Neuronal stem cell (in vitro differentiated cells): ENCODE measurements at regions not wholly inside any gene's neighbourhood (a gene's known extent, or its start where the extent isn't known, plus 50 kb on each side); places are given as distances from the start of the nearest gene placed in this dataset.

Experiments used
- DNase-seq: peaks from one replicate; pipeline ENCODE4 v3.0.0-alpha.2; 2013; ENCODE audit warnings: low spot score
- H2AFZ ChIP-seq: one replicate; pipeline ENCODE4 v1.6.1; 2013; ENCODE audit warnings: mild to moderate bottlenecking, low read length, inconsistent platforms
- H2AK5ac ChIP-seq: 2 replicates; pipeline ENCODE4 v1.6.1; 2013; ENCODE audit warnings: low read depth, mild to moderate bottlenecking, inconsistent platforms, low read length, moderate library complexity, mixed read lengths
- H2BK120ac ChIP-seq: 2 replicates; pipeline ENCODE4 v1.6.1; 2013; ENCODE audit warnings: low read depth, mild to moderate bottlenecking, inconsistent platforms, low read length, moderate library complexity, mixed read lengths
- H2BK12ac ChIP-seq: one replicate; pipeline ENCODE4 v1.6.1; 2013; ENCODE audit warnings: low read length, inconsistent platforms
- H2BK15ac ChIP-seq: 2 replicates; pipeline ENCODE4 v1.6.1; 2013; ENCODE audit warnings: mild to moderate bottlenecking, low read length, inconsistent platforms, mixed read lengths
- H2BK5ac ChIP-seq: one replicate; pipeline ENCODE4 v1.6.1; 2013; ENCODE audit warnings: inconsistent platforms, mild to moderate bottlenecking, low read length, moderate library complexity
- H3K14ac ChIP-seq: one replicate; pipeline ENCODE4 v1.6.1; 2013; ENCODE audit warnings: low read length, inconsistent platforms
- H3K18ac ChIP-seq: 2 replicates; pipeline ENCODE4 v1.6.1; 2013; ENCODE audit warnings: low read length, inconsistent platforms
- H3K23ac ChIP-seq: 2 replicates; pipeline ENCODE4 v1.6.1; 2013; ENCODE audit warnings: low read depth, mild to moderate bottlenecking, mixed read lengths, low read length, inconsistent platforms; ENCODE audit not compliant: poor library complexity
- H3K27ac ChIP-seq: replicated peaks from 3 replicates; pipeline ENCODE4 v1.5.1; 2013; ENCODE audit warnings: low read length, inconsistent platforms
- H3K27me3 ChIP-seq, 3 experiments: 2 replicates each; pipeline ENCODE4 v1.6.1; 2013; ENCODE audit warnings: low read length in 3 of 3, mild to moderate bottlenecking in 2 of 3, inconsistent platforms in 1 of 3, low read depth in 1 of 3, mixed read lengths in 1 of 3, moderate library complexity in 1 of 3; ENCODE audit not compliant: control insufficient read depth in 3 of 3, insufficient read depth in 3 of 3
- H3K36me3 ChIP-seq, 2 donors: replicated peaks in 1 of 2; 2 replicates each; pipeline ENCODE4 v1.6.1; 2013; ENCODE audit warnings: low read length in 2 of 2; ENCODE audit not compliant: control insufficient read depth in 2 of 2, insufficient read depth in 2 of 2
- H3K4ac ChIP-seq: 2 replicates; pipeline ENCODE4 v1.6.1; 2013; ENCODE audit warnings: inconsistent platforms, mild to moderate bottlenecking, low read length, moderate library complexity
- H3K4me1 ChIP-seq, 2 donors: 1 replicate in 1 of 2; 2 replicates in 1 of 2; pipeline ENCODE4 v1.6.1; 2013; ENCODE audit warnings: low read length in 2 of 2, low read depth in 1 of 2; ENCODE audit not compliant: control insufficient read depth in 2 of 2, insufficient read depth in 1 of 2
- H3K4me2 ChIP-seq: one replicate; pipeline ENCODE4 v1.6.1; 2013; ENCODE audit warnings: mild to moderate bottlenecking, low read length, inconsistent platforms; ENCODE audit not compliant: insufficient read depth, poor library complexity, severe bottlenecking
- H3K4me3 ChIP-seq, 2 donors: 2 replicates each; pipeline ENCODE4 v1.5.1; 2013; ENCODE audit warnings: low read length in 2 of 2, mild to moderate bottlenecking in 2 of 2, inconsistent platforms in 1 of 2, moderate library complexity in 1 of 2
- H3K79me1 ChIP-seq: one replicate; pipeline ENCODE4 v1.6.1; 2013; ENCODE audit warnings: low read depth, mild to moderate bottlenecking, inconsistent platforms, low read length, moderate library complexity
- H3K9ac ChIP-seq: one replicate; pipeline ENCODE4 v1.6.1; 2013; ENCODE audit warnings: mild to moderate bottlenecking, low read depth, low read length, inconsistent platforms; ENCODE audit not compliant: poor library complexity
- H3K9me3 ChIP-seq, 2 donors: replicated peaks in 1 of 2; 2 replicates each; pipeline versions ENCODE3 to v1.6.1; 2013; ENCODE audit warnings: low read length in 2 of 2, mild to moderate bottlenecking in 2 of 2, inconsistent platforms in 1 of 2, low read depth in 1 of 2, mixed read lengths in 1 of 2, moderate library complexity in 1 of 2; ENCODE audit not compliant: control insufficient read depth in 2 of 2, insufficient read depth in 1 of 2
- H4K8ac ChIP-seq: one replicate; pipeline ENCODE4 v1.6.1; 2013; ENCODE audit warnings: low read depth, mild to moderate bottlenecking, inconsistent platforms, low read length, moderate library complexity
- H4K91ac ChIP-seq: one replicate; pipeline ENCODE4 v1.6.1; 2013; ENCODE audit warnings: low read length, low read depth, mild to moderate bottlenecking, inconsistent platforms; ENCODE audit not compliant: poor library complexity
- WGBS, 2 donors: extraction: QIAGEN DNeasy Blood & Tissue Kit; methylation state at CpG; one replicate each; pipeline ENCODE4 v1.1.7; 2013; ENCODE audit warnings: missing lambda C conversion rate in 2 of 2, mixed read lengths in 1 of 2; ENCODE audit not compliant: insufficient read length in 2 of 2, insufficient replicate concordance in 1 of 2; ENCODE audit errors: extremely low coverage in 2 of 2; 5-methylcytosine and 5-hydroxymethylcytosine counted together

DNA sequence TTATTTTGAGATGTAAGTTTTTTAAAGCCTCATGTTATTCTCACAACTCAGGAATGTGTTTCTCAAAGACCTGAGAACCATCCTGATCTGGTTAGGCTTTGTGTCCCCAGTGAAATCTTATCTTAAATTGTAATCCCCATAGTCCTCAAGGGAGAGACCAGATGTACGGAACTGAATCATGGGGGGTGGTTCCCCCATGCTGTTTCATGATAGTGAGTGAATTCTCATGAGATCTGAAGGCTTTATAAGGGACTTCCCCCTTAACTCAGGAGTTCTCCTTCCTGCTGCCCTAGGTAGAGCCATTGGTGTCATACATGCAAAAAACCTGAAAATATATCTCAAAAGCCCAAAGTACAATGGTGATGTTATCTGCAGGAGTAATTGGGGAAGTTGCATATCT lies 836.7 kb downstream of the CBLN2 start:
- no peak overlapping the region for H3K23ac ChIP-seq
- no peak overlapping the region for H3K27ac ChIP-seq
- no peak overlapping the region for H2BK120ac ChIP-seq
- H3K14ac ChIP-seq: no peak overlapping the region
- H2BK5ac ChIP-seq: no peak overlapping the region
- H2AK5ac ChIP-seq: no peak overlapping the region
- H3K9me3 ChIP-seq: no peaks in the 10 kb centered on the region
- no peak overlapping the region for H3K18ac ChIP-seq
- H3K4me3 ChIP-seq: no peak overlapping the region
- no peak overlapping the region for H4K8ac ChIP-seq
- no peaks in the 10 kb centered on the region for H3K4me1 ChIP-seq
- no CpG with 5 or more reads among the region's 1 CpG for WGBS, 2 donors
- no peak for DNase-seq
- no peak overlapping the region for H4K91ac ChIP-seq
- no peaks in the 10 kb centered on the region for H3K27me3 ChIP-seq
- H3K4ac ChIP-seq: no peak overlapping the region
- H3K79me1 ChIP-seq: no peaks in the 10 kb centered on the region
- H3K4me2 ChIP-seq: no peak overlapping the region
- no peak overlapping the region for H3K9ac ChIP-seq
- no peaks in the 10 kb centered on the region for H3K36me3 ChIP-seq
- H2BK12ac ChIP-seq: no peak overlapping the region
- no peak overlapping the region for H2BK15ac ChIP-seq
- no peak overlapping the region for H2AFZ ChIP-seq

GRCh38 chr18:71689416-71690160 lies 854.6 kb downstream of the CBLN2 start:
- H2BK5ac ChIP-seq: no peak overlapping the region

DNA sequence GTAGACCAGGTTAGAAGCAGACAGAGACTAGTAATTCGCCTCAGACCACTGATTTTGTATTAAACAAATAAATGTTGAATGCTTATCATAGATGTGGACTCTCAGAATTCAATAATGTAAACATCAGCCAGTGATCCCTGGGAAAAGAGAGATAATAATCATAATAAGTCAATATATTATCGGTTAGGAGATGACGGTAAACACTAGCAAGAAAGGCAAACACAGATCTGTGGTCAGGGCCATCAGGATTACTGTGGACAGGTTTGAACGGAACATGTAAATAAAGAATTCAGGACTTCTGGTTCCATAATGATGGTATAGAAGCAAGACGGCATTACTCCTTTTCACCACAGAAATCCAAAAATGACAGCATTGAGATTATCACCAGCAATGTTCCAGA lies 861.6 kb downstream of the CBLN2 start:
- no peak overlapping the region for H3K9ac ChIP-seq
- no peak overlapping the region for H3K18ac ChIP-seq
- no peak overlapping the region for H3K4ac ChIP-seq
- H3K36me3 ChIP-seq: no peaks in the 10 kb centered on the region
- no peaks in the 10 kb centered on the region for H3K27me3 ChIP-seq
- no peaks in the 10 kb centered on the region for H3K4me1 ChIP-seq
- H3K79me1 ChIP-seq: no peaks in the 10 kb centered on the region
- no peaks in the 10 kb centered on the region for H3K9me3 ChIP-seq
- H2BK15ac ChIP-seq: no peak overlapping the region
- H3K23ac ChIP-seq: no peak overlapping the region
- no peak overlapping the region for H3K27ac ChIP-seq
- WGBS, 2 donors: no CpG with 5 or more reads among the region's 5 CpGs
- no peak overlapping the region for H3K4me2 ChIP-seq
- H2BK12ac ChIP-seq: no peak overlapping the region
- no peak for DNase-seq
- H2AFZ ChIP-seq: no peak overlapping the region
- H2BK120ac ChIP-seq: no peak overlapping the region
- H4K8ac ChIP-seq: no peak overlapping the region
- no peak overlapping the region for H2BK5ac ChIP-seq
- H3K4me3 ChIP-seq: no peak overlapping the region
- H2AK5ac ChIP-seq: no peak overlapping the region
- H4K91ac ChIP-seq: no peak overlapping the region
- H3K14ac ChIP-seq: no peak overlapping the region

More at GRCh38 chr18:71689416-71690160, 854.6 kb downstream of the CBLN2 start:
- Histone ChIP-seq H3K79me1 (no peaks in the 10 kb centered on the region), H3K14ac (no peak overlapping the region), H3K4me2 (no peak overlapping the region), H3K9me3 (no peaks in the 10 kb centered on the region), H3K4me1 (no peaks in the 10 kb centered on the region), H3K4ac (no peak overlapping the region), H3K36me3 (no peaks in the 10 kb centered on the region), H4K8ac (no peak overlapping the region), H2AK5ac (no peak overlapping the region), H3K27ac (no peak overlapping the region), H2BK15ac (no peak overlapping the region), H4K91ac (no peak overlapping the region), H3K27me3 (no peaks in the 10 kb centered on the region), H2AFZ (no peak overlapping the region), H3K4me3 (no peak overlapping the region), H3K23ac (no peak overlapping the region), H2BK120ac (no peak overlapping the region), H3K18ac (no peak overlapping the region), H2BK12ac (no peak overlapping the region), H3K9ac (no peak overlapping the region)
- no peak for DNase-seq
- WGBS, 2 donors: no CpG with 5 or more reads among the region's 2 CpGs

DNA sequence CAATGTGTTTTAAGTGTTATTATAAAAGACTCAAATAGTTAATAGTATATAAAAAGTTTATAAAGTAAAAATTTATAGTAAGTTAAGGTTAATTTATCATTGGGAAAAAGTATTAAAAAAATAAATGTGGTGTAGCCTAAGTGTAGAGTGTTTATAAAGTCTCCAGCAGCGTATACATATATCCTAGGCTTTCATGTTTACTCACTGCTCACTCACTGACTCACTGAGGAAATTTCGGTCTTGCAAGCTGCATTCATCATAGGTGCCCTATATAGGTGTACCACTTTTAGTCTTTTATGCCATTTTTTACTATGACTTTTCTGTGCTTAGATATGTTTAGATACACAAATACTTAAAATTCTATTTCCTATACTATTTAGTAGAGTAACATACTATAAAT lies 866.0 kb downstream of the CBLN2 start:
- H2BK12ac ChIP-seq: no peak overlapping the region
- H3K27ac ChIP-seq: no peak overlapping the region
- H4K8ac ChIP-seq: no peak overlapping the region
- H3K14ac ChIP-seq: no peak overlapping the region
- no peak overlapping the region for H2AFZ ChIP-seq
- no peak overlapping the region for H3K23ac ChIP-seq
- no peak overlapping the region for H2BK15ac ChIP-seq
- H3K4ac ChIP-seq: no peak overlapping the region
- H3K4me3 ChIP-seq: no peak overlapping the region
- H3K4me2 ChIP-seq: no peak overlapping the region
- H3K79me1 ChIP-seq: no peaks in the 10 kb centered on the region
- no peaks in the 10 kb centered on the region for H3K4me1 ChIP-seq
- no peaks in the 10 kb centered on the region for H3K9me3 ChIP-seq
- H3K9ac ChIP-seq: no peak overlapping the region
- no peak overlapping the region for H3K18ac ChIP-seq
- H2AK5ac ChIP-seq: no peak overlapping the region
- DNase-seq: no peak
- no peaks in the 10 kb centered on the region for H3K36me3 ChIP-seq
- no CpG with 5 or more reads among the region's 2 CpGs for WGBS, 2 donors
- H2BK5ac ChIP-seq: no peak overlapping the region
- no peak overlapping the region for H4K91ac ChIP-seq
- no peaks in the 10 kb centered on the region for H3K27me3 ChIP-seq
- H2BK120ac ChIP-seq: no peak overlapping the region
